Parathyroid adenoma (tissue), 2 donors: ENCODE measurements at regions not wholly inside any gene's neighbourhood (a gene's known extent, or its start where the extent isn't known, plus 50 kb on each side); places are given as distances from the start of the nearest gene placed in this dataset.

Experiments
- H2AFZ ChIP-seq: fragments of 300-600 bp; sonication (generic); one replicate; pipeline ENCODE4 v1.7.0; 2017; ENCODE audit warnings: antibody characterized with exemption, mild to moderate bottlenecking
- H3K27ac ChIP-seq: fragments of 300-600 bp; sonication (generic); one replicate; pipeline ENCODE4 v1.7.0; 2017
- H3K27me3 ChIP-seq: fragments of 300-600 bp; sonication (generic); one replicate; pipeline ENCODE4 v1.7.0; 2017; ENCODE audit warnings: low read length; ENCODE audit not compliant: control insufficient read depth, insufficient read depth
- H3K36me3 ChIP-seq: fragments of 300-600 bp; sonication (generic); one replicate; pipeline ENCODE4 v1.7.0; 2017; ENCODE audit warnings: low read length; ENCODE audit not compliant: control insufficient read depth, insufficient read depth
- H3K4me1 ChIP-seq: fragments of 300-600 bp; sonication (generic); one replicate; pipeline ENCODE4 v1.7.0; 2017; ENCODE audit warnings: control low read depth
- H3K4me2 ChIP-seq: fragments of 300-600 bp; sonication (generic); one replicate; pipeline ENCODE4 v1.7.0; 2017; ENCODE audit warnings: low read length
- H3K4me3 ChIP-seq: fragments of 300-600 bp; sonication (generic); one replicate; pipeline ENCODE4 v1.7.0; 2017; ENCODE audit warnings: low read depth, low read length
- H3K79me2 ChIP-seq: fragments of 300-600 bp; sonication (generic); one replicate; pipeline ENCODE4 v1.7.0; 2017; ENCODE audit warnings: control low read depth
- H3K9ac ChIP-seq: fragments of 300-600 bp; sonication (generic); one replicate; pipeline ENCODE4 v1.7.0; 2017; ENCODE audit warnings: mild to moderate bottlenecking
- H3K9me3 ChIP-seq: fragments of 300-600 bp; sonication (generic); one replicate; pipeline ENCODE4 v1.7.0; 2017; ENCODE audit warnings: low read length; ENCODE audit not compliant: control insufficient read depth
- CTCF ChIP-seq: fragments of 300-600 bp; sonication (generic); IDR thresholded peaks from one replicate; pipeline ENCODE4 v1.7.0; 2017; ENCODE audit warnings: antibody characterized with exemption, mild to moderate bottlenecking
- donor health status: primary hyperparathyroidism.

- H2AFZ ChIP-seq, result no peak overlapping the region
- no peaks in the 10 kb centered on the region for H3K4me1 ChIP-seq
- H3K79me2 ChIP-seq, result no peaks in the 10 kb centered on the region
- H3K27me3 ChIP-seq, result no peaks in the 10 kb centered on the region
- H3K27ac ChIP-seq, result no peak overlapping the region
- no peak overlapping the region for H3K9ac ChIP-seq
- H3K36me3 ChIP-seq, result no peaks in the 10 kb centered on the region
- H3K9me3 ChIP-seq, result no peaks in the 10 kb centered on the region
- H3K4me2 ChIP-seq, result no peak overlapping the region
- H3K4me3 ChIP-seq, result no peak overlapping the region
- no peak for TF ChIP-seq CTCF
Measured at GRCh38 chr2:116975608-116976007, 838.9 kb upstream of the DDX18 start.

GRCh38 chr2:116979916-116980764 lies 834.4 kb upstream of the DDX18 start:
- Histone ChIP-seq H3K9ac (no peak overlapping the region), H3K27me3 (no peaks in the 10 kb centered on the region), H2AFZ (no peak overlapping the region), H3K27ac (no peak overlapping the region), H3K9me3 (no peaks in the 10 kb centered on the region), H3K4me3 (no peak overlapping the region), H3K4me1 (no peaks in the 10 kb centered on the region), H3K79me2 (no peaks in the 10 kb centered on the region), H3K36me3 (no peaks in the 10 kb centered on the region), H3K4me2 (no peak overlapping the region)
- no peak for TF ChIP-seq CTCF

GRCh38 chr2:116987447-116987846 lies 827.0 kb upstream of the DDX18 start:
- TF ChIP-seq CTCF, result no peak
- Histone ChIP-seq H3K79me2 (no peaks in the 10 kb centered on the region), H3K4me3 (no peak overlapping the region), H3K36me3 (no peaks in the 10 kb centered on the region), H2AFZ (no peak overlapping the region), H3K27ac (no peak overlapping the region), H3K27me3 (no peaks in the 10 kb centered on the region), H3K4me1 (no peaks in the 10 kb centered on the region), H3K9ac (no peak overlapping the region), H3K9me3 (no peaks in the 10 kb centered on the region), H3K4me2 (no peak overlapping the region)

GRCh38 chr2:116988303-116988702 lies 826.2 kb upstream of the DDX18 start:
- Histone ChIP-seq H2AFZ (no peak overlapping the region), H3K9me3 (no peaks in the 10 kb centered on the region), H3K4me3 (no peak overlapping the region), H3K4me2 (no peak overlapping the region), H3K27me3 (no peaks in the 10 kb centered on the region), H3K79me2 (no peaks in the 10 kb centered on the region), H3K4me1 (no peaks in the 10 kb centered on the region), H3K27ac (no peak overlapping the region), H3K9ac (no peak overlapping the region), H3K36me3 (no peaks in the 10 kb centered on the region)
- TF ChIP-seq CTCF, result no peak

GRCh38 chr2:117019357-117019756 lies 795.1 kb upstream of the DDX18 start:
- Histone ChIP-seq H2AFZ (no peak overlapping the region), H3K27me3 (no peaks in the 10 kb centered on the region), H3K79me2 (no peaks in the 10 kb centered on the region), H3K9me3 (no peaks in the 10 kb centered on the region), H3K27ac (no peak overlapping the region), H3K9ac (no peak overlapping the region), H3K4me2 (no peak overlapping the region), H3K36me3 (no peaks in the 10 kb centered on the region), H3K4me3 (no peak overlapping the region), H3K4me1 (no peaks in the 10 kb centered on the region)
- no peak for TF ChIP-seq CTCF
